Hippocampal formation (tissue), 2 donors: ENCODE measurements at regions not wholly inside any gene's neighbourhood (a gene's known extent, or its start where the extent isn't known, plus 50 kb on each side); places are given as distances from the start of the nearest gene placed in this dataset.

ENCODE experiments used
- DNase-seq, 2 donors: peaks; one replicate each; lab custom pipeline; 2025; lab: John Stamatoyannopoulos, UW

DNA sequence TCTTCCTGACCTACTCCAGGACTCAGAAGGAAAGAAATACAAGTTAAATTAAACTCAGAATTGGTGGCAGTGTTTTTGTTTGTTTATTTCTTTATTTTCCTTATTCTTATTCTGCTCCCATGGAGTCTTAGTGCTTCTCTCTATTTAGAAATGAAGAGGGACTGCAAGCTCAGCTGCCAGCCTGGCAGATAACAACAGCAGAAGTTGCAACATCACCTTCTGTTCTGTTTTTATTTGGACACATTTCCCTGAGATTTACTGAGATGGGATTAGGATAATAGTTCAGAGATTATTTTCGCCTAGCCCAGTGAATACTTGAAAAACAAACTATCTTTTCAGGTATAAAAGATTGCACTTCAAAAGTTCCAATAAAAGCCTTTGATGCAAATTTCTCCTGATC, 70.4 kb upstream of the DTNA start:
- DNase-seq, result no peak

DNA sequence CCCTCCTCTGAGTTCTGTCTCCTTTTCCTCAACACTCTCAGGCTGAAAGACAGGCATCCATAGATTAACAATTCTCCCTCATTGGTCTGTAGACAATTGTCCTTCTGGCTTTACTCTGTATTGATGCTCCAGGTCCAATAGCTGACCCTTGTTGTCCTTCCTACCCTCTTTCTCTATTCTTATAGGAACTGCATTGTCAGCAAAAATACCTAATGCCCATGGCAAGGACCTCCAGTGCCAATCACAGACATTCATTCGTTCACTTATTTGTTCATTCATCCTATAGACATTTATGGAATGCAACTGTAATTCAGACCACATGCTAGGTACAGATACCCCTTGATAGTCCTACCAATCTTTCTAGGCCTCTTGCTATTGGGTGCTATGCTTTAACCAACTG, 69.8 kb upstream of the DTNA start:
- DNase-seq, result no peak

- DNase-seq, result no peak
Measured at GRCh38 chr18:34643989-34644388, 66.1 kb upstream of the DTNA start.

DNA sequence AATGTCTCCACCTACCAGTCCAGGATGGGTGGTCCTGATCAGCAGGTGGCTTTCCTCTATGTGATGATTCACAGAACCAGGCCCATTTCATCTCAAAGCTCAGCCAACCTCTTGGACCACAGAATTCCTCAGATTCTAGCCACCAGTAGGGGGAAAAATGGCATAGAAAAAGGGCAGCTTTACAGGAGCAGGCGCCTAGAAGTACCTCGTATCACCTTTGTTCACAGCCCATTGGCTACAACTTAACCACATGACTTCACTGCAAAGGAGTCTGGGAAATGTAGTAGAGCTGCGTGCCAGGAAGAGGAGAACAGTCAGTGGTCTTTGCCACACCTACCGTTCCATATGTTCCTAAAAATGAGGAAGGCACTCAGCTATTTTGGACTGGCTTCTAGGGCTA, 62.8 kb upstream of the DTNA start:
- no peak for DNase-seq

DNA sequence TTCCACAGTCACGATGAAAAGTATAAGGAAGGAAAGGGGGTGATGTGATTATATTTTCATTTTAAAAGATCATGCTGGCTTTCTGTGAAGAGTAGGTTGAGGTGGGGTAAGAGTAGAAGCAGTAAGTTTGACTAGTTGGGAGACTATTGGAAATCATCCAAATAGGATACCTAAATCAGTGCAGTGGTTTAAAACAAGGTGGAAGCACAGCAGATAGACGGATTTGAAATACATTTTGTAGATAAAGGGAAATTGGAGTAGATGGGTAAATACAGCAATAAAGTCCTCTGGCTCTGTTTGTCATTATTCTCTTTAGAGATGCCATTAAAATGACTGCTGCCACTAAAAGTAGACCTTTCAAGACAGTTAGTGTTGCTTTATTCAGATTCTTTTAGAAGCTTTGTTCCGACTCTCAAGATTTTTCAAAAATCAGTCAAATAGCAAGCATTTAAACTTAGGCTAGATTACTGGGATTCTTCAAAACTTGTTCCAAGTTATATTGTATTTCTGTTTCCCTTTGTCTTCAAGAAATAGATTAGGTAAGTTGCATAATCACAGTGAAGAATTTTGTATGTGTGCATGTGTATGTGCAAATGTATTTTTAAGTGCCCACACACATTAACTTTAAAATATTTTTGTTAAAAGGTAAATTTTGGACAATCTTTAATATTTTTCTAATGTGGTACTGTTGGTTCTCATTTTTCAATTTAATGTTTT, 61.7 kb upstream of the DTNA start:
- no peak for DNase-seq

- no peak for DNase-seq
Measured at GRCh38 chr18:34649080-34649479, 61.0 kb upstream of the DTNA start.

- no peak for DNase-seq
Measured at GRCh38 chr18:34650121-34650545, 60.0 kb upstream of the DTNA start.

GRCh38 chr18:34651586-34652369, 58.3 kb upstream of the DTNA start:
- no peak for DNase-seq

- DNase-seq, result no peak
Measured at GRCh38 chr18:34655131-34655530, 55.0 kb upstream of the DTNA start.

- no peak for DNase-seq
Measured at GRCh38 chr18:34657860-34658500, 52.1 kb upstream of the DTNA start.

- peak; percentile 69 to 72 for DNase-seq
Measured at GRCh38 chr18:34659579-34660517, 50.2 kb upstream of the DTNA start.
